Fibroblast of mammary gland (primary cell): ENCODE measurements at regions not wholly inside any gene's neighbourhood (a gene's known extent, or its start where the extent isn't known, plus 50 kb on each side); places are given as distances from the start of the nearest gene placed in this dataset.
"Not testable (repeated sequence)": the region's sequence is repeated elsewhere in the genome, so short reads cannot be mapped to it uniquely, and the experiment has no call there.

Experiments used
- DNase-seq: peaks from one replicate; pipeline ENCODE4 v3.0.0-alpha.2; 2010; ENCODE audit warnings: low read depth
- H3K4me3 ChIP-seq: 2 replicates; pipeline ENCODE4 v1.5.1; 2011; ENCODE audit warnings: low read depth, mild to moderate bottlenecking, low read length, moderate library complexity; ENCODE audit not compliant: control insufficient read depth
- CTCF ChIP-seq: conservative IDR thresholded peaks from 2 replicates; pipeline ENCODE4 v1.5.1; 2011; ENCODE audit warnings: low read depth, low read length, inconsistent platforms; ENCODE audit not compliant: control insufficient read depth, insufficient read depth

- DNase-seq = peak; percentile 31
- H3K4me3 ChIP-seq = no peak overlapping the region
- TF ChIP-seq CTCF = peak; percentile 55
Measured at GRCh38 chr20:43404878-43405277, 52.8 kb upstream of the SRSF6 start.

GRCh38 chr20:43400882-43401281, 56.8 kb upstream of the SRSF6 start:
- not testable (repeated sequence) for DNase-seq, H3K4me3 ChIP-seq

GRCh38 chr20:43398676-43399324, 58.9 kb upstream of the SRSF6 start:
- peak; percentile 53 for DNase-seq
- H3K4me3 ChIP-seq = no peak overlapping the region
- no peak for TF ChIP-seq CTCF

GRCh38 chr20:43397147-43397546, 60.5 kb upstream of the SRSF6 start:
- DNase-seq = peak; percentile 76
- H3K4me3 ChIP-seq = no peak overlapping the region
- TF ChIP-seq CTCF = no peak

GRCh38 chr20:43393052-43393451, 64.6 kb upstream of the SRSF6 start:
- no peak for DNase-seq
- no peak for TF ChIP-seq CTCF
- no peak overlapping the region for H3K4me3 ChIP-seq

- DNase-seq = no peak
- no peak for TF ChIP-seq CTCF
- H3K4me3 ChIP-seq = no peak overlapping the region
Measured at GRCh38 chr20:43392561-43392960, 65.1 kb upstream of the SRSF6 start.

- TF ChIP-seq CTCF = peak; percentile 43
- no peak for DNase-seq
- H3K4me3 ChIP-seq = no peak overlapping the region
Measured at GRCh38 chr20:43389839-43390626, 67.7 kb upstream of the SRSF6 start.
